HG02885 (cell line): ENCODE measurements at regions not wholly inside any gene's neighbourhood (a gene's known extent, or its start where the extent isn't known, plus 50 kb on each side); places are given as distances from the start of the nearest gene placed in this dataset.

Source experiments
- ATAC-seq: cut with Tn5 transposase; IDR thresholded peaks from one replicate; pipeline ENCODE4 v1.9.1; 2021; ENCODE audit warnings: mild to moderate bottlenecking; ENCODE audit not compliant: unreplicated experiment, poor library complexity

DNA sequence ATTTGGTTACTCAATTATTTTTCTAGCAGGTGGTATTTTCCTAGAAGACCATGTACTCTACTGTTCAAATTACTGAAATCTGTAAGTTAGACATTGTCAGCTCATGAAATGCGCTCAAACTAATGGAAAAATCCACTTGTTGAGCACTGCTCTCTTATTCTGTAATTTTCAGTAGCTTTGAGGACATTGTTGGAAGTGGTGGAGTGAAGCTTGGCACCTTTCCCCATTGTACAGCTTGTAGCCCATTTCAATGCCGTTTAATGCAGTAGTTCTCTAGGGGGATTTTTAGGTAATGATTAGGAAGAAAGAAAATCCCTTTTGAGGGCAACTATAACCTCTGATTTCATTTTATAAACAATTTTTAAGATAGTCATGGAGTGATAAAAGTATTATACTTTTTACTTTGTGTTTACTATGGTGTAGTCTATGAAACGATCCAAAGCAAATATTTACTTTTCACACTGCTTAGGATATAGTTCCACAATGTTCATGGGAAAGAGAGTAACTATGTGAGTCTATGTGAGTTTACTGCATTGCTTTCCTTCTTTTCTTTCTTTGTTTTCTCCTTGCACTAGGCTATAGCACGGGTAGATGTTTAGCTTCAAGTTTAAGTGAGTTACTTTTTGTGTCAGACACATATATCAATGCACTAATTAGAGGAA is 165.8 kb upstream of the ANKH start:
- no peak for ATAC-seq

DNA sequence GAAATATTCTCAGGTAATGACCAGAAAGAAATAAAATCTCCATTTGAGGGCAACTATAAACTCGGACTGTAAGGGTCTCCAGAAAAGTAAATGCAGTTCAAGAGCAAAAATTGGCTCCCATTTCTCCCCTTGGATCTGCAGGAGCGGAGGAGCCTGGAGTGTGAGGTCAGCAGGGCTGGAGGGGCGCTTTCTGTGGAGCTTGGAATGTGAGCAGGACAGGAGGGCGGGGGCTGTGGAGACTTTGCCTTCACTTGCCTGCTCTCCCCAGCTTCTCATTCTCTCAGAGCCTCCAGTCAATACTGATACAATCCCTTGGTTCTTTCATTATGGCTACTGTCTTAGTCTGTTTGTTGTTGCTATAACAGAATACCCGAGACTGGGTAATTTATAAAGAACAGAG is 162.8 kb upstream of the ANKH start:
- ATAC-seq, result no peak

GRCh38 chr5:15031180-15031579 is 159.6 kb upstream of the ANKH start:
- ATAC-seq, result no peak

- no peak for ATAC-seq
Measured at GRCh38 chr5:15027764-15028163, 156.2 kb upstream of the ANKH start.

- no peak for ATAC-seq
Measured at GRCh38 chr5:15026944-15027343, 155.4 kb upstream of the ANKH start.

DNA sequence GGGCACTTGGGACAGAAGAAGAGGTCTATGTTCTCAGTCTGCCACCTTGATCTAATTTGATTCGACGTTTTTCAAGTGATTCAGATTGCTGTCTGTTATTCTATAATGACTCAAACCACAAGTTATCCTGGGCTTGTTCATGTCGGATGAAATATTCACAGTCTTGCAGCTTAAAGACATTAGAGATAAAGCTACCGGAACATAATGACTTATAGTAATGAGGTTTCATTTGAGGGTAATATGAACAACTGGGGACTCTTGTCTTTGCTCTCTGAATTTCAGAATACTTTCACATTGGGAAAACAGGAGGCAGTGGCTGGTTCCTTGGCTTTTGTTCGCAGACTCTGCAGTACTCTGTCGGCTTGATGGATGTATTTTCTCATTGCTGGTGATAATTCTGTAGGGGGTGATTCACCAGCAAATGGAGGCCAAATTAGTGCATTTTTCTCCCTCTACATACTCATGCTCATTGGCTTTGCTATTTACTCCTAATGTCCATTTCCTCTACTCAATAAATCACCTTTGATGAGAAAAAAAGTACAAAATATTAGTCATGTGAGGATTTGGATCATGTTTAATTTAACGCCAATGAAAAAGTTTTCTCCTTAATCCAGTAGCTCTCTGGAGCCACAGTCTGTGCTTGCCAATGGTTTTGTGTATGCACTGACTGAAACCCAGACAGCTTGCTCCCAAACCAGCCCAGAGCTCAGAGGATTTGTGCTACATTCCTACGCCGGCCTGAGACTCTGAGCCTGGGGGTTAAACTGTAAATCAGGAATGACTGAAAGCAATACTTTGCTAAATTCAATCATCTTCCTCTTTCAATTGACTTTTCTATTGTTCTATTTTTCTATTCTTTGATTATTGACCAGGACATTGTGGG is 154.7 kb upstream of the ANKH start:
- no peak for ATAC-seq

GRCh38 chr5:15023846-15024245 is 152.3 kb upstream of the ANKH start:
- no peak for ATAC-seq

DNA sequence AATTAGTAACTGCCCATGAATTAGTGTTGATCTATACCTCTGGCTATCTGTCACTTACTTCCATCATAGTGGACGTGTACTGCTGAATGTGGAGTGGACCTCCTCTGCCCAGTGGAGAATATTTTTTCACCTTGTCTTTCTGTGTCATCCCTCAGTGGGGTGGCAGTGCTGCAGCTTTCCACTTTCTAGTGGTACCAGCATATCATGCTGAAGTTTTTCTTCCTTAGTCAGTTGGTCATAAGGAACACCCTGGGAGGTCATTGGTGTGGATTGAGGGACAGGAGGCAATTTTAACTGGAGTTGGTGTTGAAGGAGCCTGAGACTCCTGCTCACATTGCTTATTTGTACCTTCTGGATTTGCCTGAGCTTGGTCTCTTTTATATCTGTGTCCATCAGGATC is 151.7 kb upstream of the ANKH start:
- no peak for ATAC-seq

DNA sequence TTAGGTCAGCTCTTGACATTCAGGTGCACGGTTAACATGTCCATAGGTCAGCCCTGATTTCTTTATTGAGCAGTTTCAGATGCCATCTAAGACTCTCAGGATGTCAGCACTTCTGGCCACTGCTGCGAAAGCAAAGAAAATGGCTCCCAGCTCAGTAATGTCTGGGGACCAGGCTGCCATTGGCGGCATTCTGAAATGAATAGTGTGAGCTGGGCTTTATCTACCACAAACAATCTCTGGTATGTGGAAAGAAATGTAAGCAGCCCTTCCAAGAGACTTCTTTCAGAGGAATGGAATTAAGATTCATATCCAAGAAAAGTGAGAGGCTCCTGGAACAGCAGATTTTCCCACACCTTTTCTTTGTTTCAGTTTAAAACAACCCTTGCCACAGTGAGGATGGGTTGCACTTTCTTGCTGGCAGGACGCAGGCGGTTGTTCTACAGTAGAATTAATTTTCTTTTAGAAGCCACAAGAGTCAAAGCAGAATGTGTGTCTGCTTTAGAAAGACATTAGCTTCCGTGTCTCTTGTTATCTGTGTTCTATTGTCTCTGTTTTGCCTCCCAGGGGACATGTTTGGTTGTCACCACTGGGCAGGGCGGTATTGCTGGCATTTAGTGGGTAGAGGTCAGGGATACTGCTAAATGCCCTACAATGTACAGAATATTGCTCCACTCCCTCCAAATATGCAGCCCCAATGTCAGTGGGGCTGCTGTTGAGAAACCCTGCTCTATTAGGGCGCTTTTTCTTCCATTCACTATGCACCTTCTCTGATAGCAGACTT is 149.9 kb upstream of the ANKH start:
- no peak for ATAC-seq

- ATAC-seq, result no peak
Measured at GRCh38 chr5:15020736-15021135, 149.2 kb upstream of the ANKH start.

DNA sequence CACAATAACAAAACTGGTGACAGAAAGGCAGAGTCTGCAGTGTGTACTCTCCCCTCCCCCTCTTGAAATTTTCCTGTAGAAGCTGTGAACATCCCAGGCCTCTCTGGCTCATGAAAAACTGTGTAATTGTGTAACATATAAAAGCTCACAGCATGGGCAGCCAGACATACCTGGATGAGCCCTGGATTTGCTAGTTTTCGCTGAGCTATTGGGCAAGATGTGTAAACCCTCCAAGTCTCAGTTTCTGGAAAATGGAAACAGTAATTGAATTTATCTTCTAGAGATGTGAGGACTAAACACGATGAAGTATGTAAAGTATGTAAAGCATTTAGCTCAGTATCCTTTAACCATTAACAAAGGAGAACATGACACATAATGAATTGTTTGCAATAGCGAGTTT is 143.2 kb upstream of the ANKH start:
- ATAC-seq, result no peak

- peak; percentile 84 for ATAC-seq
Measured at GRCh38 chr5:15013654-15014463, 142.3 kb upstream of the ANKH start.

DNA sequence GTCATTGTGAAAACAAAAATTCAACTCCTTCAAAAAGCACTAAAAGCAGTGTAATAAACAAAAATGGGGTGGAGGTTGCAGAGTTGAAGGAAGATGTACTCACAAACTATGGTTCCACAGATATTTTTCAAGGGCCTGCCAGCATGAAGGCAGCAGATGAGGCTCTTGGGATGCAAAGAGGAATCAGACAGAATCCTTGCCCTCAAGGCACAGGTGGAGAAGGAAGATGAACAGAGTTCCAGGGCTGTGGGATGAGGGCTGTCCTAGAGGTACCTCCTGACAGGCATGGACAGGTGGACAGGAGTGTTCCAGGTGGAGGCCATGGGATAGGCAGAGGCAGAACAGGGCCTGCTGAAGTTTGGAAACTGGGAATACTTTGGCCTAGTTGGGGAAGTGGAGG is 140.5 kb upstream of the ANKH start:
- ATAC-seq, result no peak

GRCh38 chr5:15010936-15011335 is 139.4 kb upstream of the ANKH start:
- ATAC-seq, result no peak

- ATAC-seq, result no peak
Measured at GRCh38 chr5:15009420-15009819, 137.8 kb upstream of the ANKH start.

- no peak for ATAC-seq
Measured at GRCh38 chr5:15008921-15009320, 137.3 kb upstream of the ANKH start.

DNA sequence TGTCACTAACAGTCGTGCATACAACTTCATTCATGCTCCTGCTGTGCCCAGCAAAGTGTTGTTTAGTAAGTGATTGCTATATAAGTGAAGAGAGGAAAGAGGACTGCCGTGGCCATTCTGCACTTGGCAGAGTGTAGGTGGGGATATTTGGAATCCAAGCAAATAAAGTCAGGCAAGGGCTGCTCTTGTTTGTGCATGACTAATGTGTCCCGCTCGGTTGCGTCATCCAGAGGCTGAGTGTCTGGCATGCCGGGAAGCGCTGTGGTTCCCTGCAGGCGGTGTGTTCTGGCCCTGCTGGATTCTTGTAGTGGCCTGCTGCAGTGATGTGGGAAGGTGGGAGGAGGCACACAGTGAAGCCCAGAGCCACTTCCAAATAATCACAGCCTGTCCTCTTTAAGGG is 136.9 kb upstream of the ANKH start:
- ATAC-seq, result no peak

DNA sequence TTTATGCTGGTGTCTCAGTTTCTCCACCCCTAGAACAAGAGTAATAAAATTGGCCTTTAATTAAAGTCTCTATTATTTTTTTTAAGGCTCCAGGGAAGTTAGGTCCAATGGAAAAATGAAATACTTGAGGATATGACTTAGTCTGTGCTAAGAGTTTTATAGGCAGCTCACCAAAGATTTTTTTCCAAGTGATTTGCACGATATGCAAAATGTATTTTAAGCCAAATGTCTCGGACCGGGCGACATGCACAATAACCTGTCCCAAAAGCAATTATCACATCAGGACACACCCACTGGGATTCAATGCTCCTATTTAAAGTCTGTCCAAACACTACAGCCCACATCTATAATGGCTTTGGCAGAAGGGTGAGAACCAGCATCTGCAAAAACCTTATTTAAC is 136.1 kb upstream of the ANKH start:
- ATAC-seq, result no peak

GRCh38 chr5:15004506-15004905 is 132.9 kb upstream of the ANKH start:
- ATAC-seq, result no peak

DNA sequence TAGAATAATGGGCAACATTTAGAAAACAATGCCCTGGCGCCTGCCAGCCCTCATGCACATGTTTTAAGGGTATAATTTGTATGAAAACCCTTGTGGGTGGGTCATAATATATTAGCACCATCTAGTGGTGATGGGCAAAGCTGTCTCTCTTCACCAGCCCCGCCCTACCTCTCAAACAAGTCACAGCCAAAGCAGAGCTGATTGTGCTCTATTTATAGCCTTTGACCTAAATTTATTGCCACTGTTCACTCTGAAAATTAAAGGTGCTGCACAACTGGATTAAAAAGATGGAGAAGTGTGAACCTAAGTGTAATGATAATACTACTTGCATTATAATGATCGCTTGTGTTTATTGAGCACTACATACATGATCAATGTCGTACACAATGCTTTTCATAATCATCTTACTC is 131.9 kb upstream of the ANKH start:
- peak; percentile 96 for ATAC-seq
